ENCODE measurements at regions not wholly inside any gene's neighbourhood (a gene's known extent, or its start where the extent isn't known, plus 50 kb on each side); places are given as distances from the start of the nearest gene placed in this dataset.
"Not testable (repeated sequence)": the region's sequence is repeated elsewhere in the genome, so short reads cannot be mapped to it uniquely, and the experiment has no call there.

DNA sequence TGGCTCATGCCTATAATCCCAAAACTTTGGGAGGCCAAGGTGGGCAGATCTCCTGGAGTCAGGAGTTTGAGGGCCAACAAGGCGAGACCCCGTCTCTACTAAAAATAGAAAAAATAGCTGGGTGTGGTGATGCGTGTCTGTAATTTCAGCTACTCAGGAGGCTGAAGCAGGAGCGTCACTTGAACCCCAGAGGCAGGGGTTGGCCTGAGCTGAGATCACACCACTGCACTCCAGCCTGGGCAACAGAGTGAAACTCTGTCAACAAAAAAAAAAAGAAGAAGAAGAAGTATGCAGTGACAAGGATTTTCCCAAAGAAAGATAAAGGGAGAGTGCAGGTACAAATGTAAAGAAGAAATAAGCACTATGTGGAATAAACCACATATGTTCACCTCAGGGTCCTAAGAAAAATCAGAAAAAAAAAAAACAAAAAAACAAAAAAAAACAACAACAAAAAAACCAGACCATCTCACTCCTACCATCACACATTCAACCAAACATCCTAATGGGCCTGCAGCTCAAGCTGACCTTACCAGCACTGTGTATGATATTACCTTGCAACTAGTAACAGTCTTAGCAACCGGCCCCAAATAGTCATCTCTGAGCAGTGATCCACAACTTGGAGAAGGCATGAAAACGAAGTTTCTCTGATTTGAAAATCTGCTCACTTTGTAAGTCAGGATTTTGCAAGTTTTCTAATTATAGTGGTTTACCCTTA is 296.7 kb upstream of the PROK2 start:
- intact Hi-C loops (cut with micrococcal nuclease): no loop called here

- intact Hi-C loops (cut with micrococcal nuclease): no loop called here
Observed at GRCh38 chr3:72080800-72081199, 295.9 kb upstream of the PROK2 start.

- intact Hi-C loops (cut with micrococcal nuclease): no loop called here
Observed at GRCh38 chr3:72080095-72080494, 295.1 kb upstream of the PROK2 start.

DNA sequence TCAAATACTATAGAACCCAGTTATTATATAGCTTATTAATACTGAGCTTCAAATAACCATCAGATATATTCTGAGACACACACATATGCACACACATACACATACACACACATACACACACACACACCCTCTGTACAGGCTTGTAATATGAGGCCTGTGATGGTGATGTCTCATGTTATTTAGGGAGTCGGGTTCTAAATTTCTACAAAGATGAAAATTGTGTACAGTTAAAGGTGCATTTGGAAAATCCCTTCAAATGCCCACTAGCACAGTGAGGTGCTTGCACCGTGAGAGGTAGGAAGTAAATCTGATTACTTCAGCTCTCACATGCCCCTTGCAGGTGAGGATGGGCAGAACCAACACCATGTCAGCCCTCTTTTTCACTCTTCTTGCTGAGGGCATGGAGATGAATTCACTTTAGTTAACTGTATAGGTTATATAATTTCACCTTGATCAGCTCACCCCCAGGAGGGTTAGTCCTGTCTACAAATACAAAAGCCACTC is 294.5 kb upstream of the PROK2 start:
- intact Hi-C loops (cut with micrococcal nuclease): no loop called here

- intact Hi-C loops (cut with micrococcal nuclease): no loop called here
Observed at GRCh38 chr3:72078676-72079368, 293.9 kb upstream of the PROK2 start.

GRCh38 chr3:72077473-72078259 is 292.7 kb upstream of the PROK2 start:
- intact Hi-C loops (cut with micrococcal nuclease): no loop called here

- intact Hi-C loops (cut with micrococcal nuclease): not testable (repeated sequence)
Observed at GRCh38 chr3:72075848-72076247, 290.9 kb upstream of the PROK2 start.

DNA sequence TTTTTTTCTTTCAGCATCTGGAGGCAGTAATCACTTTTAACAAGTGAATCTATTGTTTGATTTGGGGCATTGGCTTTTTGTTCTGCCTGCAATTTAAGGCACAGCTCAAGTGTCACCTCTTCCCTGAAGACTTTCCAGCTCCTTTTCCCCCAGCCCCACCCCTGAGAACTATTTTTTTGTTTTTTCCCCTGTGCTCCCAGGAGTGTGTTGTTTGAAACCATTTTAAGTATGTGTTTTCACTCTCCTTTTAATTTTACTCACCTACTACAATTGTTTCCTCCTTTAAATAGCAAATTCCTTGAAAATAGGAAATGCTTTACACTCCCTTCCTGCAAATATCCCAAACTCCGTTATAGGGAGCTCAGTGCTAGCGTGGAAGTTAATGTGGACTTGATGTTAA is 286.7 kb upstream of the PROK2 start:
- intact Hi-C loops (cut with micrococcal nuclease): no loop called here

DNA sequence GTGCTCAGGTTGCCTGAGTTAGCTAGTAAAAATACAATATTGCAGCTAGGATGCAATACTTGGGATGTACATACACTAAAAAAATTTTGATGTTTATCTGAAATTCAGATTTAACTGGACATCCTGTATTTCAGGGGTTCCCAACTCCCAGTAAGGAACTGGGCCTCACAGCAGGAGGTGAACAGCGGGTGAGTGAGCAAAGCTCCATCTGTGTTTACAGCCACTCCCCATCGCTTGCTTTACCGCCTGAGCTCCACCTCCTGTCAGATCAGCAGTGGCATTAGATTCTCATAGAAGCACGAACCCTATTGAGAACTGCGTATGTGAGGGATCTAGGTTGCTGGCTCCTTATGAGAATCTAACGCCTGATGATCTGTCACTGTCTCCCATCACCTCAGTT is 285.1 kb upstream of the PROK2 start:
- intact Hi-C loops (cut with micrococcal nuclease): no loop called here

DNA sequence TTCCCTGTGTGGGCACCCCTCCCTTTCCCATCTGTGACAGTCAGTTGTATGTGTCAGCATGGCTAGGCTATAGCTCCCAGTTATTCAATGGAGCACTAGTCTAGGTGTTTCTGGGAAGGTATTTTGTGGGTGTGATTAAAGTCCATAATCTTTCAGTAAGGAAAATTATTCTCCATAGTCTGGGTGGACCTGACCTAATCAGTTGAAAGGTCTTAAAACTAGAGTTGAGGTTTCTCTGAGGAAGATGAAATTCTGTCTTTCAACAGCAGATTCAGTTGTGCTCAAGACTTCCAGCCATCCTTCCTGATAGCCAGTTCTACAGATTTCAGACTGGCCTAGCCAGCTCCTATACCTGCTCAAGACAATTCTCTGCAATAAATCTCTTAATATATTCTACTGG is 284.6 kb upstream of the PROK2 start:
- intact Hi-C loops (cut with micrococcal nuclease): no loop called here

GRCh38 chr3:72068621-72069020 is 283.7 kb upstream of the PROK2 start:
- intact Hi-C loops (cut with micrococcal nuclease): no loop called here

- intact Hi-C loops (cut with micrococcal nuclease): no loop called here
Observed at GRCh38 chr3:72067721-72068120, 282.8 kb upstream of the PROK2 start.

GRCh38 chr3:72065872-72066641 is 281.1 kb upstream of the PROK2 start:
- intact Hi-C loops (cut with micrococcal nuclease): no loop called here

DNA sequence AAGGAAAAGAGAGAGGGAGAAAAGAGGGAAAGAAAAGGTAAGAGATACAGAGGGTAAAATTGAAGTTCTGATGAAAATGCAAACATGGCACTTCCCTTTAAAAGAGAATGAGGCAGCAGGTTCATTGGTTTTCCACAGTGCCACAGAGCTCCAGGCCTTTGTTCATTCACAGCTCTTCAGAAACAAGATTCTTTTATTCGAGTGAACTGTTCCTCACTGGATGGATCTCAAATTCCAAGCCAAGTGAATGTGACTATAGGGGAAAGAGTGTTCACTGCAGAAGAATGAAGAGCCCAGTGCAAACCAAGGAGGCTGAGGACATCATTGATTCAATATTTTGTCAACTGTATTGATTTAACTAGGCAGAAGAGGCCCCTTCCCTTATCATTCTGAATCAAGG is 280.3 kb upstream of the PROK2 start:
- intact Hi-C loops (cut with micrococcal nuclease): no loop called here

- intact Hi-C loops (cut with micrococcal nuclease): not testable (repeated sequence)
Observed at GRCh38 chr3:72064727-72065126, 279.8 kb upstream of the PROK2 start.

GRCh38 chr3:72062017-72062416 is 277.1 kb upstream of the PROK2 start:
- intact Hi-C loops (cut with micrococcal nuclease): no loop called here

DNA sequence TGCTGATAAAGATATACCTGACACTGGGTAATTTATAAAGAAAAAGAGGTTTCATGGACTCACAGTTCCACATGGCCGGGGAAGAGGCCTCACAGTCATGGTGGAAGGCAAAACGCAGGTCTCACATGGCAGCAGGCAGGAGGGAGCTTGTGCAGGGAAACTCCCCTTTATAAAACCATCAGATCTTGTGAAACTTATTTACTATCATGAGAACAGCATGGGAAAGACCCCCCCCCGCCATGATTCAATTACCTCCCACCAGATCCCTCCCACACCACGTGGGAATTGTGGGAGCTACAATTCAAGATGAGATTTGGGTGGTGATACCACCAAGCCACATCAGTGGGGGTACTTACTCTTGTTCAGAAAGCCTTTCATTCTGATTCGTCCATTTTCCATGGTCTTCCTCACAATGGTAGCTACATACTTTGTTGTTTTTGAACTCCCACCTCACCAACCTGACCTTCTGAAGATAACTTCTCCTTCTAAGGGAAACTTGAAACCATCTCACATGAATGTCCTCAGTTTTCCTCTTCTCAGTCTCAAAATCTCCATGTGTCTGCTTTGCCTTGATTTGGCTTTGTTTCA is 275.6 kb upstream of the PROK2 start:
- intact Hi-C loops (cut with micrococcal nuclease): no loop called here

DNA sequence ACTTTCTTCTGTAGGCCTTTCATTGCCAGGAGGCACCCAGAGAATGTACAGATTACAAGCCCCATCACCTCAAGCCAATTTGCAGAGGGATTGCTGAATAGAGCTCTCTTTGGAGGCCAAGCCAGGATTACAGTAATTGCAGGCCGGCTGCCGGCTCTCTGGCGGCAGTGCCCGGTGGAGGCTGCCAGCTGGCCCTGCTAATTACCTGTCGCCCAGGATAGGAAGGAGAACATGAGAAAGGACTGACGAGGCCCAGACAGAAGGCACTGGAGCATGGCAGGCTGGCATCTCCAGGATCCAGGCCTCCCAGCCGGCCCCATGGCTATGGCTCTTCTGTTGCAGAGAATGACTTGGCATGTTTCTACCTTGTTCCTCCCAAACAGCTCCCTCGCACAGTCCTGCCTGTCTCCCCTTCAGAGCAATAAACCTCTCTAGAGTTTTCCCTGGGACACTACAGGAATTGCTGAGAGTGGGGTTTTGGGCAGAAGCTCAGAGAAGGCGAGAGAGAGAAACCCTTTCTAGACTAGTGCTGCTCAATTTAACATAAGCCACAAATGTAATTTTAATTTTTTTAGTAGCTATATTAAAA is 273.6 kb upstream of the PROK2 start:
- intact Hi-C loops (cut with micrococcal nuclease): no loop called here

- intact Hi-C loops (cut with micrococcal nuclease): no loop called here
Observed at GRCh38 chr3:72055436-72055835, 270.5 kb upstream of the PROK2 start.

DNA sequence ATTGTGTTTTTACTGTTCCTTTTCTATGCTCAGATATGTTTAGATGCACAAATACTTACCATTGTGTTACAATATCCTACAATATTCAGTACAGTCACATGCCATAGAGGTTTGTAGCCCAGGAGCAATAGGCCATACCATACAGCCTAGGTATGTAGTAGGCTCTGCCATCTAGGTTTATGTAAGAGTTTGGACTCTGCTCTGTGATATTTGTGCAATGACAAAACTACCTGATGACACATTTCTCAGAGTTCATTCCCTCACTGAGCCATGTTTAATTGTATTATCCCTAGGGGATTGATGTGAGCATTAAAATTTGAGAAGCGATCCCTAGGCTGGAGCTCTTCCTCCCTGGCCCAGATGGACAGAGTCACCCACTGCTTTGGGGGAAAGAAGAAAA is 270.0 kb upstream of the PROK2 start:
- intact Hi-C loops (cut with micrococcal nuclease): no loop called here

Data from T-helper 1 cell treated with Interleukin-12 subunit alpha and Interleukin-12 subunit beta and Interleukin-4 antibody, amounts not matched to agents 30 ng/mL and 1 ng/mL, for 36 hours (primary cell).